ENCODE measurements at regions not wholly inside any gene's neighbourhood (a gene's known extent, or its start where the extent isn't known, plus 50 kb on each side); places are given as distances from the start of the nearest gene placed in this dataset.

- TF ChIP-seq MYC (CRISPR knock-in tag; IDR thresholded peaks at IDR 0.05; ENCODE audit: borderline replicate concordance) (no peak), MXD4 (CRISPR knock-in tag; IDR thresholded peaks at IDR 0.05) (no peak), RELA (CRISPR knock-in tag; IDR thresholded peaks at IDR 0.05) (no peak), ZBTB4 (CRISPR knock-in tag; IDR thresholded peaks at IDR 0.05; ENCODE audit: borderline replicate concordance) (no peak), ZNF414 (CRISPR knock-in tag; IDR thresholded peaks at IDR 0.05) (no peak), CTCF (CRISPR knock-in tag; IDR thresholded peaks at IDR 0.05) (peak; percentile 35), TRAFD1 (CRISPR knock-in tag; IDR thresholded peaks at IDR 0.05; ENCODE audit: borderline replicate concordance) (no peak), LCORL (IDR thresholded peaks at IDR 0.05) (no peak), LCORL (CRISPR knock-in tag; IDR thresholded peaks at IDR 0.05) (no peak), ZBTB44 (CRISPR knock-in tag; IDR thresholded peaks at IDR 0.05) (no peak), ZNF644 (CRISPR knock-in tag; IDR thresholded peaks at IDR 0.05; ENCODE audit: low read depth) (0 out of 2 replicates have a peak, but pooled peaks have one; percentile 36), ZNF616 (CRISPR knock-in tag; IDR thresholded peaks at IDR 0.05; ENCODE audit: low read depth) (no peak), KLF11 (CRISPR knock-in tag; IDR thresholded peaks at IDR 0.05) (no peak), KLF9 (CRISPR knock-in tag; IDR thresholded peaks at IDR 0.05; ENCODE audit: low read depth) (no peak), AFF4 (CRISPR knock-in tag; IDR thresholded peaks at IDR 0.05) (no peak), ZBTB21 (CRISPR knock-in tag; IDR thresholded peaks at IDR 0.05) (peak; percentile 55; the same call in 1 of the 2 replicates), RAD51 (IDR thresholded peaks at IDR 0.05; ENCODE audit: borderline replicate concordance) (no peak)
Observed at GRCh38 chr2:215830304-215830703, 183.0 kb downstream of the MREG start (continued).

Measured in HepG2 (cell line).